Panc1 (cell line): ENCODE measurements at regions not wholly inside any gene's neighbourhood (a gene's known extent, or its start where the extent isn't known, plus 50 kb on each side); places are given as distances from the start of the nearest gene placed in this dataset.

Experiments used
- ATAC-seq: fragments of 200-7000 bp; cut with Tn5 transposase; 2 replicates; pipeline ENCODE4 v1.9.1; 2020; ENCODE audit warnings: mild to moderate bottlenecking, moderate library complexity
- BruUV-seq: library from RNA; stranded (reverse); fragments of 400-500 nt; replicated peaks from 2 replicates; lab custom pipeline; 2021; lab: Mats Ljungman, UMichigan
- CTCF ChIA-PET: fragments of 300-600 bp; sonication (Branson Sonifier 250); formaldehyde crosslinking; loops from one replicate; lab custom pipeline; 2022; ENCODE audit warnings: antibody characterized with exemption; lab: Charles Lee
- POLR2A ChIA-PET: fragments of 300-600 bp; sonication (Branson Sonifier 250); formaldehyde crosslinking; loops from one replicate; lab custom pipeline; 2022; ENCODE audit warnings: antibody characterized with exemption; lab: Charles Lee
- DNase-seq: peaks from one replicate; pipeline ENCODE4 v3.0.0-alpha.2; 2010; ENCODE audit warnings: low read depth, low spot score
- H3K27ac ChIP-seq: 2 replicates; pipeline ENCODE4 v1.5.1; 2011; ENCODE audit warnings: mild to moderate bottlenecking, low read length, inconsistent platforms
- H3K27me3 ChIP-seq: fragments of 200-500 bp; sonication (Bioruptor generic); 2 replicates; pipeline ENCODE4 v1.6.0; 2014; ENCODE audit warnings: low read length, inconsistent platforms; ENCODE audit not compliant: control insufficient read depth, insufficient read depth
- H3K36me3 ChIP-seq: fragments of 200-500 bp; sonication (Bioruptor generic); 2 replicates; pipeline ENCODE4 v1.5.1; 2014; ENCODE audit warnings: inconsistent platforms, mild to moderate bottlenecking, low read length, moderate library complexity; ENCODE audit not compliant: control insufficient read depth, insufficient read depth
- H3K4me1 ChIP-seq: 2 replicates; pipeline ENCODE4 v1.5.1; 2011; ENCODE audit warnings: inconsistent platforms, mild to moderate bottlenecking, low read length, moderate library complexity; ENCODE audit not compliant: control insufficient read depth, insufficient read depth
- H3K4me3 ChIP-seq, 2 experiments: 2 replicates each; pipeline ENCODE4 v1.5.1; 2011 to 2012; ENCODE audit warnings: low read depth in 2 of 2, low read length in 2 of 2, mild to moderate bottlenecking in 2 of 2, inconsistent platforms in 1 of 2, moderate library complexity in 1 of 2
- H3K9me3 ChIP-seq: fragments of 200-500 bp; sonication (Bioruptor generic); 2 replicates; pipeline ENCODE4 v1.5.1; 2014; ENCODE audit warnings: low read depth, mild to moderate bottlenecking, inconsistent platforms, low read length, moderate library complexity; ENCODE audit not compliant: control insufficient read depth, insufficient read depth
- CTCF ChIP-seq: fragments of 450-650 bp; IDR thresholded peaks from 2 replicates; pipeline ENCODE4 v1.5.1; 2017; ENCODE audit warnings: mild to moderate bottlenecking
- POLR2AphosphoS5 ChIP-seq: IDR thresholded peaks from 2 replicates; pipeline ENCODE4 v1.6.1; 2012; ENCODE audit warnings: mild to moderate bottlenecking, low read depth, low read length, moderate library complexity
- REST ChIP-seq, 2 experiments: IDR thresholded peaks; 2 replicates each; pipeline ENCODE4 v1.6.1; 2011 to 2012; ENCODE audit warnings: low read depth in 2 of 2, control low read depth in 1 of 2, low read length in 1 of 2, mild to moderate bottlenecking in 1 of 2, moderate library complexity in 1 of 2; ENCODE audit not compliant: insufficient read depth in 1 of 2
- SIN3A ChIP-seq: IDR thresholded peaks from 2 replicates; pipeline ENCODE4 v1.6.1; 2012; ENCODE audit warnings: low read depth, mild to moderate bottlenecking, low read length, moderate library complexity, borderline replicate concordance; ENCODE audit not compliant: insufficient read depth
- TCF7L2 ChIP-seq: IDR thresholded peaks from 2 replicates; pipeline ENCODE4 v1.6.1; 2011; ENCODE audit warnings: mild to moderate bottlenecking, low read depth, low read length, inconsistent platforms
- in situ Hi-C: cut with HindIII; loops from 2 replicates; pipeline ENCODE4 v1.10.0; 2016; ENCODE audit warnings: low sequenced_read_pairs, low pct_unique_long_range_greater_than_20kb
- intact Hi-C: fragments of 100-400 bp; cut with micrococcal nuclease; formaldehyde crosslinking; loops from one replicate; pipeline ENCODE4 v1.10.0; 2022; ENCODE audit not compliant: unreplicated experiment

GRCh38 chr7:22061775-22062174 lies 116.1 kb upstream of the CDCA7L start:
- Histone ChIP-seq H3K27me3 (peaks cover 3% of the 10 kb centered on the region; the same call in 1 of the 2 replicates), H3K27ac (no peak overlapping the region), H3K36me3 (no peaks in the 10 kb centered on the region), H3K9me3 (no peaks in the 10 kb centered on the region), H3K4me3 (no peak overlapping the region), H3K4me1 (no peaks in the 10 kb centered on the region)
- DNase-seq (no peak), ATAC-seq (no peak)
- BruUV-seq: no TSS peak
- ChIA-PET CTCF (no interaction called here), POLR2A (no interaction called here)
- in situ Hi-C loops: no loop called here
- no peak for TF ChIP-seq TCF7L2
- TF ChIP-seq POLR2AphosphoS5: no peak
- no peak for TF ChIP-seq SIN3A
- TF ChIP-seq CTCF: no peak
- no peak for TF ChIP-seq REST (IDR thresholded peaks at IDR 0.05; ENCODE audit: insufficient read depth in 1 of 2, low read depth in 2 of 2, low read length in 1 of 2)
- intact Hi-C loops: no loop called here

GRCh38 chr7:22060863-22061262 lies 115.2 kb upstream of the CDCA7L start:
- intact Hi-C loops: no loop called here
- in situ Hi-C loops: no loop called here
- H3K27me3 ChIP-seq: peaks cover 3% of the 10 kb centered on the region; the same call in 1 of the 2 replicates
- H3K4me3 ChIP-seq: no peak overlapping the region
- TF ChIP-seq REST (IDR thresholded peaks at IDR 0.05; ENCODE audit: insufficient read depth in 1 of 2, low read depth in 2 of 2, low read length in 1 of 2): no peak
- no peak for TF ChIP-seq TCF7L2
- no peak for TF ChIP-seq POLR2AphosphoS5
- TF ChIP-seq CTCF: no peak
- TF ChIP-seq SIN3A: no peak
- no peaks in the 10 kb centered on the region for H3K4me1 ChIP-seq
- no peaks in the 10 kb centered on the region for H3K9me3 ChIP-seq
- POLR2A ChIA-PET: no interaction called here
- BruUV-seq: no TSS peak
- H3K36me3 ChIP-seq: no peaks in the 10 kb centered on the region
- no peak for DNase-seq
- H3K27ac ChIP-seq: no peak overlapping the region
- CTCF ChIA-PET: no interaction called here
- ATAC-seq: no peak
